Prostate gland (tissue), 2 donors: ENCODE measurements at regions not wholly inside any gene's neighbourhood (a gene's known extent, or its start where the extent isn't known, plus 50 kb on each side); places are given as distances from the start of the nearest gene placed in this dataset.

Source experiments
- DNase-seq: peaks from one replicate; pipeline ENCODE4 v3.0.0-alpha.2; 2019; ENCODE audit warnings: low spot score
- H3K27ac ChIP-seq, 2 donors: fragments of 200-600 bp; sonication (generic); 2 replicates each; pipeline ENCODE4 v1.5.1; 2017 to 2019
- H3K27me3 ChIP-seq: fragments of 200-600 bp; sonication (generic); replicated peaks from 2 replicates; pipeline ENCODE4 v1.5.1; 2019; ENCODE audit not compliant: insufficient read depth
- H3K36me3 ChIP-seq, 2 donors: fragments of 200-600 bp; sonication (generic); 1 replicate in 1 of 2; 2 replicates in 1 of 2; pipeline versions ENCODE4 v1.5.1 to v1.8.1; 2017 to 2019
- H3K4me1 ChIP-seq: fragments of 200-600 bp; sonication (generic); replicated peaks from 2 replicates; pipeline ENCODE4 v1.5.1; 2019
- H3K4me3 ChIP-seq, 2 donors: fragments of 200-600 bp; sonication (generic); 2 replicates each; pipeline ENCODE4 v1.5.1; 2017 to 2019
- H3K9me3 ChIP-seq: fragments of 200-600 bp; sonication (generic); 2 replicates; pipeline ENCODE4 v1.5.1; 2017
- CTCF ChIP-seq, 4 experiments: fragments of 200-600 bp in 2 of 4; fragments of 450-650 bp in 2 of 4; sonication (generic) in 2 of 4; IDR thresholded peaks; 1 replicate in 3 of 4; 2 replicates in 1 of 4; pipeline ENCODE4 v1.5.1; 2016 to 2019; ENCODE audit warnings: antibody characterized with exemption in 4 of 4, mild to moderate bottlenecking in 2 of 4, moderate library complexity in 2 of 4
- POLR2A ChIP-seq: fragments of 450-650 bp; IDR thresholded peaks from one replicate; pipeline ENCODE4 v1.6.1; 2016; ENCODE audit warnings: antibody characterized with exemption, mild to moderate bottlenecking
- POLR2AphosphoS5 ChIP-seq: sonication (generic); formaldehyde crosslinking; IDR thresholded peaks from one replicate; pipeline ENCODE4 v1.6.1; 2017; ENCODE audit warnings: antibody characterized with exemption
- WGBS: methylation state at CpG from one replicate; pipeline ENCODE4 v1.1.5; 2018; 5-methylcytosine and 5-hydroxymethylcytosine counted together
- intact Hi-C: fragments of 100-400 bp; cut with DNase I; formaldehyde crosslinking; loops from one replicate; pipeline ENCODE4 v1.14.2; 2022

- Histone ChIP-seq H3K4me3 (no peak overlapping the region), H3K9me3 (no peaks in the 10 kb centered on the region), H3K4me1 (no peaks in the 10 kb centered on the region), H3K27ac (no peak overlapping the region), H3K27me3 (no peaks in the 10 kb centered on the region), H3K36me3 (no peaks in the 10 kb centered on the region)
- intact Hi-C loops, result no loop called here
- 98% methylated on average over 3 of the region's 3 CpGs for WGBS
- DNase-seq, result no peak
- no peak for TF ChIP-seq POLR2AphosphoS5
- TF ChIP-seq CTCF (IDR thresholded peaks at IDR 0.05), result no peak
These were observed 1367.2 kb downstream of the KCNT2 start for GRCh38 chr1:195241066-195241465.

- Histone ChIP-seq H3K4me3 (no peak overlapping the region), H3K27ac (no peak overlapping the region), H3K27me3 (no peaks in the 10 kb centered on the region), H3K9me3 (no peaks in the 10 kb centered on the region), H3K4me1 (no peaks in the 10 kb centered on the region), H3K36me3 (no peaks in the 10 kb centered on the region)
- intact Hi-C loops, result no loop called here
- TF ChIP-seq CTCF (IDR thresholded peaks at IDR 0.05) (no peak), POLR2AphosphoS5 (no peak), POLR2A (no peak)
- WGBS, result 95% methylated on average over 7 of the region's 7 CpGs
- DNase-seq, result no peak
These were observed 1369.9 kb downstream of the KCNT2 start for GRCh38 chr1:195238313-195238712.

- DNase-seq, result no peak
- TF ChIP-seq POLR2AphosphoS5 (no peak), CTCF (IDR thresholded peaks at IDR 0.05) (no peak), POLR2A (no peak)
- Histone ChIP-seq H3K27me3 (no peaks in the 10 kb centered on the region), H3K36me3 (no peaks in the 10 kb centered on the region), H3K27ac (no peak overlapping the region), H3K4me3 (no peak overlapping the region), H3K9me3 (no peaks in the 10 kb centered on the region), H3K4me1 (no peaks in the 10 kb centered on the region)
- 85% methylated on average over 7 of the region's 7 CpGs for WGBS
- intact Hi-C loops, result no loop called here
These were observed 1371.0 kb downstream of the KCNT2 start for GRCh38 chr1:195236991-195237889.

- intact Hi-C loops, result no loop called here
- 95% methylated on average over 22 of the region's 22 CpGs for WGBS
- no peak for TF ChIP-seq POLR2A
- no peak for TF ChIP-seq POLR2AphosphoS5
- no peak for TF ChIP-seq CTCF (IDR thresholded peaks at IDR 0.05)
- H3K4me1 ChIP-seq, result no peaks in the 10 kb centered on the region
- H3K27ac ChIP-seq, result no peak overlapping the region
- H3K27me3 ChIP-seq, result no peaks in the 10 kb centered on the region
- no peak for DNase-seq
- H3K36me3 ChIP-seq, result no peaks in the 10 kb centered on the region
- no peaks in the 10 kb centered on the region for H3K9me3 ChIP-seq
- H3K4me3 ChIP-seq, result no peak overlapping the region
These were observed 1389.6 kb downstream of the KCNT2 start for GRCh38 chr1:195218428-195219212.
